CD4-positive, alpha-beta T cell (primary cell): ENCODE measurements at regions not wholly inside any gene's neighbourhood (a gene's known extent, or its start where the extent isn't known, plus 50 kb on each side); places are given as distances from the start of the nearest gene placed in this dataset.

Experiments used
- ATAC-seq: fragments of 200-7000 bp; cut with Tn5 transposase; one replicate; pipeline ENCODE4 v1.10.0; 2022; ENCODE audit warnings: mild to moderate bottlenecking; ENCODE audit not compliant: poor library complexity
- CTCF ChIA-PET: fragments of 350-600 bp; sonication (Branson Sonifier 250); formaldehyde crosslinking; loops from one replicate; lab custom pipeline; 2021; ENCODE audit warnings: antibody characterized with exemption, inconsistent platforms; lab: Charles Lee
- POLR2A ChIA-PET: fragments of 350-600 bp; sonication (Branson Sonifier 250); formaldehyde crosslinking; loops from one replicate; lab custom pipeline; 2021; ENCODE audit warnings: antibody characterized with exemption, inconsistent platforms; lab: Charles Lee
- DNase-seq, 14 experiments: peaks; one replicate each; pipeline ENCODE4 v3.0.0-alpha.2; 2013 to 2020; ENCODE audit warnings: mixed read lengths in 2 of 14
- H3K27ac ChIP-seq, 2 donors: one replicate each; pipeline versions ENCODE4 v1.5.1 to v1.7.0; 2013; ENCODE audit warnings: low read length in 2 of 2, low read depth in 1 of 2, mild to moderate bottlenecking in 1 of 2
- H3K27me3 ChIP-seq, 2 experiments: 1 replicate in 1 of 2; 2 replicates in 1 of 2; pipeline versions ENCODE4 v1.6.1 to v1.7.0; 2013; ENCODE audit warnings: low read length in 2 of 2, control low read depth in 1 of 2, mild to moderate bottlenecking in 1 of 2, moderate library complexity in 1 of 2; ENCODE audit not compliant: insufficient read depth in 2 of 2, control insufficient read depth in 1 of 2
- H3K36me3 ChIP-seq: one replicate; pipeline ENCODE4 v1.6.1; 2013; ENCODE audit warnings: low read length, control low read depth; ENCODE audit not compliant: insufficient read depth
- H3K4me1 ChIP-seq: one replicate; pipeline ENCODE4 v1.6.1; 2013; ENCODE audit warnings: low read length, control low read depth; ENCODE audit not compliant: insufficient read depth
- H3K4me3 ChIP-seq: one replicate; pipeline ENCODE4 v1.5.1; 2013; ENCODE audit warnings: mild to moderate bottlenecking, low read length, moderate library complexity
- H3K9me3 ChIP-seq, 2 experiments: 1 replicate in 1 of 2; 2 replicates in 1 of 2; pipeline versions ENCODE4 v1.6.1 to v1.7.0; 2013; ENCODE audit warnings: low read length in 2 of 2, mild to moderate bottlenecking in 2 of 2, control low read depth in 1 of 2, moderate library complexity in 1 of 2; ENCODE audit not compliant: control insufficient read depth in 1 of 2, insufficient read depth in 1 of 2
- H3K27ac Mint-ChIP-seq: one replicate; pipeline ENCODE4 v1.8.0; 2020; ENCODE audit warnings: mixed read lengths
- H3K27me3 Mint-ChIP-seq: one replicate; pipeline ENCODE4 v1.8.0; 2021; ENCODE audit warnings: mixed read lengths
- H3K36me3 Mint-ChIP-seq: one replicate; pipeline ENCODE4 v1.8.0; 2021; ENCODE audit warnings: low read depth, mixed read lengths
- H3K4me1 Mint-ChIP-seq: one replicate; pipeline ENCODE4 v1.8.0; 2021; ENCODE audit warnings: low read depth, mixed read lengths
- H3K4me3 Mint-ChIP-seq: one replicate; pipeline ENCODE4 v1.8.0; 2020; ENCODE audit warnings: mild to moderate bottlenecking, mixed read lengths
- H3K9me3 Mint-ChIP-seq: one replicate; pipeline ENCODE4 v1.8.0; 2020; ENCODE audit warnings: mixed read lengths
- intact Hi-C, 2 experiments: fragments of 100-400 bp; cut with DNase I in 1 of 2; cut with micrococcal nuclease in 1 of 2; formaldehyde crosslinking; loops; one replicate each; pipeline versions ENCODE4 v1.15.1 to v1.9.0; 2023 to 2025; cut with DNase I, micrococcal nuclease
- TF ChIP-seq, protein P1 (sequence below): fragments of 200-600 bp; IDR thresholded peaks from one replicate; pipeline ENCODE4 v1.8.0; 2022; ENCODE audit warnings: antibody characterized with exemption, mild to moderate bottlenecking

DNA sequence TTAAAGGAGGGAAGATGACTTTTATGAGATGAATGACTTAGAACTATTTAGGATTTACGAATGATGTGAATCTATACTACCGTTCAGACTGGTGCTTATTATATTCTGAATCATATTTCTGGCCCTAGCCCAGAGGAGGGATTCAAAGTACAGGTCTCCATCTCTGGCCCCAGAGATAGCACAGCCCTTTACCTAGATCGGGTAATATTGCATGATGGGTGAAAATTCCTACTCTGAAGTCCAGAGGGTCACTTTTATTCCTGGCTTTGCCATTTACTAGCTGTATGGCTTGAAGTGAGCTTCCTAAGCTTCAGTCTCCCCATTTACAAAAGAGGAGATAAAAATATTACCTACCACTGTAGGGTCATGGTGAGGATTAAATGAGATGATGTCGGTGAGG is 135.8 kb upstream of the OSR1 start:
- Mint-ChIP-seq H3K36me3 (no peaks in the 10 kb centered on the region), H3K27ac (no peak overlapping the region)
- intact Hi-C loops: no loop called here

DNA sequence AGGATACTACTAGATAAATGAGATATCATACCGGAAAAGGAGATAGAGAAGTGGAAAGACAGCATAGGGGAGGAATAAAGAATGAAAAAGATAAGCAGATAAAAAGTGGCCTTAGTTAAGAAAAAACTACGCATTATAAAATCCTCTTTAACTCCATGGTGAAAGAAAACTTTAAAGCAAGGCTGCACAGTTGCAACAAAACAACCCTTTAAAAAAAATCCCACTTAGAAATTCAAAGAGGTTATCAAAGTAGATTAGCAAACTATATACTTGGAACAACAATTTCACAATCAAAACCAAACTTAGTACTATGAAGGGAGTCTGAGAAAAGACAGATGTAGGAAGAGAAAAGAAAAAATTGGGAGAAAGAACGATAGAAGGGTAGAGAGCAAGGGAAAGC is 133.4 kb upstream of the OSR1 start:
- no peak overlapping the region for H3K27ac Mint-ChIP-seq
- POLR2A ChIA-PET: no interaction called here

More for the DNA sequence above, 135.8 kb upstream of the OSR1 start:
- H3K27me3 Mint-ChIP-seq: peaks cover 48% of the 10 kb centered on the region
- DNase-seq: no peak
- Histone ChIP-seq H3K9me3 (no peaks in the 10 kb centered on the region), H3K4me1 (no peaks in the 10 kb centered on the region), H3K27me3 (peaks cover 0 to 3% of the 10 kb centered on the region in 2 experiments), H3K36me3 (no peaks in the 10 kb centered on the region), H3K27ac (no peak overlapping the region), H3K4me3 (no peak overlapping the region)
- no peak for ATAC-seq
- no peaks in the 10 kb centered on the region for H3K4me1 Mint-ChIP-seq
- ChIA-PET POLR2A (interaction anchor here (0.7 kb wide), 1 partner anchor 8 kb away, joined by 3 read pairs; no protein-coding TSS in a partner anchor), CTCF (no interaction called here)
- H3K9me3 Mint-ChIP-seq: no peaks in the 10 kb centered on the region
- TF ChIP-seq, protein P1, sequence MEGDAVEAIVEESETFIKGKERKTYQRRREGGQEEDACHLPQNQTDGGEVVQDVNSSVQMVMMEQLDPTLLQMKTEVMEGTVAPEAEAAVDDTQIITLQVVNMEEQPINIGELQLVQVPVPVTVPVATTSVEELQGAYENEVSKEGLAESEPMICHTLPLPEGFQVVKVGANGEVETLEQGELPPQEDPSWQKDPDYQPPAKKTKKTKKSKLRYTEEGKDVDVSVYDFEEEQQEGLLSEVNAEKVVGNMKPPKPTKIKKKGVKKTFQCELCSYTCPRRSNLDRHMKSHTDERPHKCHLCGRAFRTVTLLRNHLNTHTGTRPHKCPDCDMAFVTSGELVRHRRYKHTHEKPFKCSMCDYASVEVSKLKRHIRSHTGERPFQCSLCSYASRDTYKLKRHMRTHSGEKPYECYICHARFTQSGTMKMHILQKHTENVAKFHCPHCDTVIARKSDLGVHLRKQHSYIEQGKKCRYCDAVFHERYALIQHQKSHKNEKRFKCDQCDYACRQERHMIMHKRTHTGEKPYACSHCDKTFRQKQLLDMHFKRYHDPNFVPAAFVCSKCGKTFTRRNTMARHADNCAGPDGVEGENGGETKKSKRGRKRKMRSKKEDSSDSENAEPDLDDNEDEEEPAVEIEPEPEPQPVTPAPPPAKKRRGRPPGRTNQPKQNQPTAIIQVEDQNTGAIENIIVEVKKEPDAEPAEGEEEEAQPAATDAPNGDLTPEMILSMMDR: no peak
- no peak overlapping the region for H3K4me3 Mint-ChIP-seq

DNA sequence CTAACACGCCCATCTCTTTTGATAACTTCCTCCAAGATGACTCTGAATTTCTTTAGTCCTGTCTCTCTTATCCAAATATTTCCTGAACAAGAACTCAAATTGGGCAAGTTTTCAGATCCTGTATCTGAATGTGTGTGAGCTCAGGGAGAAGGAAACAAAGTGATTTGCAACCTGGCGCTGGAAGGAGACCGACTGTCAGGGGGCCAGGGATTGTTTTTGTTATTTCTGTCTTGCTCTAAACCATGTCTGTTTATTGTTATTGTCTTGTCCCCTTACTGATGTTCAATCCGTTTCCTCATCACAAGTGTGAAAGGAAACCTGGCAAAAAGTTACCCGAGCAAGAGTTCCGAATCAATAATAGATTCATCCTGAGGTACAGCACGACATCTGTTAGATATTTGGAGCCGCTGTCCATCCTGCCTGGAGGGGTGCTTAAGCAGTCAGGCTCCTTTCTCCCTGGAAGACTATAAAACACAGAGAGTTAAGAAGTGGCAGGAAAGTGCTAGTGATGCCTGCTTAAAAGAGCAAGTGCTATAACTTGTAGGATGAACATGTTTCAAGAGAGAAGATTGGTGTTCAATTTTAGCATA is 132.5 kb upstream of the OSR1 start:
- Mint-ChIP-seq H3K27ac (no peak overlapping the region), H3K4me3 (no peak overlapping the region), H3K36me3 (no peaks in the 10 kb centered on the region), H3K27me3 (peaks cover 55% of the 10 kb centered on the region), H3K9me3 (no peaks in the 10 kb centered on the region), H3K4me1 (no peaks in the 10 kb centered on the region)
- Histone ChIP-seq H3K27me3 (peaks cover 3 to 6% of the 10 kb centered on the region in 2 experiments), H3K4me3 (no peak overlapping the region), H3K9me3 (no peaks in the 10 kb centered on the region), H3K36me3 (no peaks in the 10 kb centered on the region), H3K27ac (no peak overlapping the region), H3K4me1 (no peaks in the 10 kb centered on the region)
- intact Hi-C loops: no loop called here
- DNase-seq (no peak), ATAC-seq (no peak)
- CTCF ChIA-PET: no interaction called here
- TF ChIP-seq, protein P1: no peak
- POLR2A ChIA-PET: no interaction called here

More for the DNA sequence above, 133.4 kb upstream of the OSR1 start:
- intact Hi-C loops: no loop called here
- TF ChIP-seq, protein P1: no peak
- Histone ChIP-seq H3K36me3 (no peaks in the 10 kb centered on the region), H3K27me3 (peaks cover 3 to 6% of the 10 kb centered on the region in 2 experiments), H3K9me3 (no peaks in the 10 kb centered on the region), H3K27ac (no peak overlapping the region), H3K4me3 (no peak overlapping the region), H3K4me1 (no peaks in the 10 kb centered on the region)
- ATAC-seq: no peak
- Mint-ChIP-seq H3K4me1 (no peaks in the 10 kb centered on the region), H3K27me3 (peaks cover 55% of the 10 kb centered on the region), H3K4me3 (no peak overlapping the region), H3K36me3 (no peaks in the 10 kb centered on the region), H3K9me3 (no peaks in the 10 kb centered on the region)
- CTCF ChIA-PET: no interaction called here
- no peak for DNase-seq
